ENCODE measurements at regions not wholly inside any gene's neighbourhood (a gene's known extent, or its start where the extent isn't known, plus 50 kb on each side); places are given as distances from the start of the nearest gene placed in this dataset.
"Not testable (repeated sequence)": the region's sequence is repeated elsewhere in the genome, so short reads cannot be mapped to it uniquely, and the experiment has no call there.

DNA sequence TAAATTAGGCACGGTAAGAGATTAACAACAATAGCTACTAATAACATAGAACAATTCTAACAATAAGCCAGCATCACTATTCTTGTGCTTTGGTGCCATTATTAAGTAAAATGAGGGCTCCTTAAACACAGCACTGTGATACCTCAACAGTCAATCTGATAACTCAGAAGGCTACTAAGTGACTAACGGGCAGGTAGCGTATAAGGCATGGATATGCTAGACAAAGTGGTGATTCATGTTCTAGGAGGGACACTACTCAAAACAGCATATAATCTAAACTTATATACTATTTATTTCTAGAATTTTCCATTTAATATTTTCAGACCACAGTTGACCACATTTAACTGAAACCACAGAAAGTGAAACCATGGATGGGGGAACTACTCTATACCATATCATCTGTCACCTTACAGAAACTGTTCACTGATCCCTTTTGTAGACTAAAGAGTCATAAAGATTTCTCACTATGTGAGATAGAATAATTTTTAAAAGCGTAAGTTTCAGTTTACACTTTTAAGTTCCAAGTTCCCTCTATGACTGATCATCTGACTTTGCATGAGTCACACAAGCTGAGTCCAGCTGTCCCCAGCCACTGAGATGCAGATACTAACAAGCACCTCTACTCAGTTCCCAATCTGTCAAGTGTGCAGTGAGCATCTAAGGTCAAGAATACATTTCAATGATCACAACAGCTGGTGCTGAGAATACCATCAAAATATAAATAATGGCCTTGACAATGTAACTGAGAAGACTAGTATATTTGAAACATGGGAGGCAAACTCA lies 256.2 kb downstream of the SPATA31A1 start:
- TF ChIP-seq, protein P1, sequence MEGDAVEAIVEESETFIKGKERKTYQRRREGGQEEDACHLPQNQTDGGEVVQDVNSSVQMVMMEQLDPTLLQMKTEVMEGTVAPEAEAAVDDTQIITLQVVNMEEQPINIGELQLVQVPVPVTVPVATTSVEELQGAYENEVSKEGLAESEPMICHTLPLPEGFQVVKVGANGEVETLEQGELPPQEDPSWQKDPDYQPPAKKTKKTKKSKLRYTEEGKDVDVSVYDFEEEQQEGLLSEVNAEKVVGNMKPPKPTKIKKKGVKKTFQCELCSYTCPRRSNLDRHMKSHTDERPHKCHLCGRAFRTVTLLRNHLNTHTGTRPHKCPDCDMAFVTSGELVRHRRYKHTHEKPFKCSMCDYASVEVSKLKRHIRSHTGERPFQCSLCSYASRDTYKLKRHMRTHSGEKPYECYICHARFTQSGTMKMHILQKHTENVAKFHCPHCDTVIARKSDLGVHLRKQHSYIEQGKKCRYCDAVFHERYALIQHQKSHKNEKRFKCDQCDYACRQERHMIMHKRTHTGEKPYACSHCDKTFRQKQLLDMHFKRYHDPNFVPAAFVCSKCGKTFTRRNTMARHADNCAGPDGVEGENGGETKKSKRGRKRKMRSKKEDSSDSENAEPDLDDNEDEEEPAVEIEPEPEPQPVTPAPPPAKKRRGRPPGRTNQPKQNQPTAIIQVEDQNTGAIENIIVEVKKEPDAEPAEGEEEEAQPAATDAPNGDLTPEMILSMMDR (IDR thresholded peaks at IDR 0.05): not testable (repeated sequence)
- TF ChIP-seq POLR2A, POLR2AphosphoS5 (IDR thresholded peaks at IDR 0.05): not testable (repeated sequence)

Measured in upper lobe of left lung (tissue), 4 donors.